SK-N-SH (cell line): ENCODE measurements at regions not wholly inside any gene's neighbourhood (a gene's known extent, or its start where the extent isn't known, plus 50 kb on each side); places are given as distances from the start of the nearest gene placed in this dataset.

Experiments used
- CTCF ChIA-PET: fragments of 300-600, 350-600 bp; formaldehyde crosslinking; extraction: SDS; loops from one replicate; lab custom pipeline; 2021; lab: Yijun Ruan, JAX
- POLR2A ChIA-PET: fragments of 350-600 bp; sonication (Branson Sonifier 250); formaldehyde crosslinking; extraction: SDS; loops from one replicate; lab custom pipeline; 2020; ENCODE audit warnings: antibody characterized with exemption, inconsistent platforms; lab: Yijun Ruan, JAX
- DNase-seq: peaks from one replicate; pipeline ENCODE4 v3.0.0; 2012
- H2AFZ ChIP-seq: fragments of 200-600 bp; sonication (generic); 2 replicates; pipeline ENCODE4 v1.8.1; 2016; ENCODE audit warnings: antibody characterized with exemption, mild to moderate bottlenecking, low read depth
- H3F3A ChIP-seq: fragments of 200-600 bp; sonication (generic); replicated peaks from 2 replicates; pipeline ENCODE3; 2016; ENCODE audit warnings: antibody characterized with exemption, mild to moderate bottlenecking; ENCODE audit not compliant: insufficient read depth
- H3K27ac ChIP-seq, 2 experiments: fragments of 200-500 bp in 1 of 2; fragments of 200-600 bp in 1 of 2; sonication (Bioruptor generic) in 1 of 2; sonication (generic), shearing (Covaris generic) in 1 of 2; 2 replicates each; pipeline versions ENCODE4 v1.5.1 to v1.6.1; 2014 to 2016; ENCODE audit warnings: low read depth in 2 of 2, inconsistent platforms in 1 of 2, low read length in 1 of 2, mild to moderate bottlenecking in 1 of 2, mixed read lengths in 1 of 2
- H3K27me3 ChIP-seq: fragments of 200-600 bp; sonication (generic), shearing (Covaris generic); 2 replicates; pipeline ENCODE4 v1.6.1; 2016; ENCODE audit warnings: mixed run types; ENCODE audit not compliant: insufficient read depth
- H3K36me3 ChIP-seq, 2 experiments: fragments of 200-500 bp in 1 of 2; fragments of 200-600 bp in 1 of 2; sonication (Bioruptor generic) in 1 of 2; sonication (generic) in 1 of 2; replicated peaks in 1 of 2; 2 replicates each; pipeline versions ENCODE3 to v1.5.1; 2014 to 2016; ENCODE audit warnings: low read length in 1 of 2, mild to moderate bottlenecking in 1 of 2; ENCODE audit not compliant: insufficient read depth in 2 of 2, control insufficient read depth in 1 of 2
- H3K4me1 ChIP-seq, 2 experiments: fragments of 200-500 bp in 1 of 2; fragments of 200-600 bp in 1 of 2; sonication (Bioruptor generic) in 1 of 2; sonication (generic), shearing (Covaris generic) in 1 of 2; 2 replicates each; pipeline versions ENCODE4 v1.5.1 to v1.6.1; 2014 to 2016; ENCODE audit warnings: low read depth in 1 of 2, low read length in 1 of 2, mixed run types in 1 of 2; ENCODE audit not compliant: insufficient read depth in 2 of 2, control insufficient read depth in 1 of 2
- H3K4me2 ChIP-seq: fragments of 200-600 bp; sonication (generic), shearing (Covaris generic); 2 replicates; pipeline ENCODE4 v1.6.1; 2017; ENCODE audit warnings: mixed run types
- H3K4me3 ChIP-seq, 2 experiments: fragments of 200-500 bp in 1 of 2; fragments of 200-600 bp in 1 of 2; sonication (Bioruptor generic) in 1 of 2; sonication (generic), shearing (Covaris generic) in 1 of 2; 2 replicates each; pipeline versions ENCODE4 v1.5.1 to v1.8.1; 2014 to 2016; ENCODE audit warnings: low read depth in 2 of 2, inconsistent platforms in 1 of 2, low read length in 1 of 2, mild to moderate bottlenecking in 1 of 2, mixed read lengths in 1 of 2, moderate library complexity in 1 of 2
- H3K79me2 ChIP-seq: fragments of 200-600 bp; sonication (generic); 2 replicates; pipeline ENCODE4 v1.8.1; 2017; ENCODE audit warnings: mild to moderate bottlenecking; ENCODE audit not compliant: insufficient read depth
- H3K9ac ChIP-seq: fragments of 200-600 bp; sonication (generic); 2 replicates; pipeline ENCODE4 v1.6.1; 2017; ENCODE audit warnings: mixed run types
- H3K9me2 ChIP-seq: fragments of 200-600 bp; sonication (generic); 2 replicates; pipeline ENCODE4 v1.6.1; 2017; ENCODE audit warnings: mixed run types
- H3K9me3 ChIP-seq: fragments of 200-600 bp; sonication (generic); 2 replicates; pipeline ENCODE4 v1.6.1; 2017; ENCODE audit warnings: mixed run types, mild to moderate bottlenecking, moderate library complexity
- H4K20me1 ChIP-seq: fragments of 200-600 bp; sonication (generic); 2 replicates; pipeline ENCODE4 v1.6.1; 2017; ENCODE audit warnings: mild to moderate bottlenecking, mixed run types; ENCODE audit not compliant: insufficient read depth
- ELF1 ChIP-seq: IDR thresholded peaks from 2 replicates; pipeline ENCODE4 v1.4.0; 2012
- EP300 ChIP-seq, 2 experiments: IDR thresholded peaks; 2 replicates each; pipeline versions ENCODE4 v1.4.0 to v1.6.1; 2012; ENCODE audit warnings: borderline replicate concordance in 1 of 2, low read depth in 1 of 2, low read length in 1 of 2
- EZH2phosphoT487 ChIP-seq: fragments of 200-600 bp; sonication (generic); IDR thresholded peaks from 2 replicates; pipeline ENCODE4 v1.6.1; 2017; ENCODE audit warnings: low read depth, mixed run types, mild to moderate bottlenecking, antibody characterized with exemption, moderate library complexity, borderline replicate concordance
- FOSL2 ChIP-seq: IDR thresholded peaks from 2 replicates; pipeline ENCODE4 v1.4.0; 2012; ENCODE audit warnings: low read depth, mild to moderate bottlenecking, moderate library complexity, borderline replicate concordance
- FOXJ3 ChIP-seq: sonication (generic); formaldehyde crosslinking; IDR thresholded peaks from 2 replicates; pipeline ENCODE4 v1.5.1; 2020; ENCODE audit warnings: mild to moderate bottlenecking, missing genetic modification reagents
- GATA2 ChIP-seq: sonication (generic); formaldehyde crosslinking; IDR thresholded peaks from 2 replicates; pipeline ENCODE4 v1.5.0; 2020; ENCODE audit warnings: mild to moderate bottlenecking, missing genetic modification reagents
- JUND ChIP-seq: IDR thresholded peaks from 2 replicates; pipeline ENCODE4 v1.4.0; 2012
- MEF2A ChIP-seq: IDR thresholded peaks from 2 replicates; pipeline ENCODE4 v1.4.0; 2012; ENCODE audit warnings: low read depth, borderline replicate concordance
- POLR2AphosphoS5 ChIP-seq: IDR thresholded peaks from 2 replicates; pipeline ENCODE4 v1.6.1; 2012; ENCODE audit warnings: low read depth, low read length
- RXRA ChIP-seq: IDR thresholded peaks from 2 replicates; pipeline ENCODE4 v1.4.0; 2012; ENCODE audit warnings: low read depth, mild to moderate bottlenecking, borderline replicate concordance
- SMC3 ChIP-seq: IDR thresholded peaks from 2 replicates; pipeline ENCODE4 v1.6.1; 2012; ENCODE audit warnings: low read depth, low read length, improper control_type of control experiment
- TEAD4 ChIP-seq: IDR thresholded peaks from 2 replicates; pipeline ENCODE4 v1.4.0; 2012; ENCODE audit warnings: mild to moderate bottlenecking, borderline replicate concordance; ENCODE audit not compliant: insufficient read depth
- YY1 ChIP-seq: IDR thresholded peaks from 2 replicates; pipeline ENCODE4 v1.4.0; 2012; ENCODE audit warnings: low read depth, mild to moderate bottlenecking
- WGBS: methylation state at CpG from one replicate; pipeline ENCODE4 v1.1.6; 2017; ENCODE audit warnings: low lambda C conversion rate; 5-methylcytosine and 5-hydroxymethylcytosine counted together
- TF ChIP-seq, protein P1 (sequence below): IDR thresholded peaks from 2 replicates; pipeline ENCODE4 v1.6.1; 2012; ENCODE audit warnings: mild to moderate bottlenecking, low read depth, low read length, moderate library complexity
- TF ChIP-seq, protein P2 (sequence below): IDR thresholded peaks from 2 replicates; pipeline ENCODE4 v1.4.0; 2012; ENCODE audit warnings: low read depth, borderline replicate concordance
- TF ChIP-seq, protein P3 (sequence below): IDR thresholded peaks from 2 replicates; pipeline ENCODE4 v1.4.0; 2012; ENCODE audit warnings: low read depth

DNA sequence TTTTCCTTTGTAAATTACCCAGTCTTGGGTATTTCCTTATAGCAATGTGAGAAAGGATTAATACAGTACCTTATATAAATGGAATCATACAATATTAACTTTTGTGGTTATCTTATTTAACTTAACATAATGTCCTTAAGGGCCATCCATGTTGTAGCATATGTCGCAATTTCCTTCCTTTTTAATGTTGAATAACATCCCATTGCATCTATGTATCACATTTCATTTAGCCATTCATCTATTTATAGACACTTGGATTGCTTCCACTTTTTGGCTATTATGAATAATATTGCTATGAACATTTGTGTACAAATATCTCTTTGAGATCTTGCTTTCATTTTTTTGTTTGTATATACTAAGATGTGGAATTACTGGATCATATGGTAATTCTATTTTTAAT, 342.2 kb downstream of the PDCD6IP start (continued):
- TF ChIP-seq EP300 (IDR thresholded peaks at IDR 0.05; ENCODE audit: borderline replicate concordance in 1 of 2, low read depth in 1 of 2, low read length in 1 of 2) (no peak), YY1 (no peak)

DNA sequence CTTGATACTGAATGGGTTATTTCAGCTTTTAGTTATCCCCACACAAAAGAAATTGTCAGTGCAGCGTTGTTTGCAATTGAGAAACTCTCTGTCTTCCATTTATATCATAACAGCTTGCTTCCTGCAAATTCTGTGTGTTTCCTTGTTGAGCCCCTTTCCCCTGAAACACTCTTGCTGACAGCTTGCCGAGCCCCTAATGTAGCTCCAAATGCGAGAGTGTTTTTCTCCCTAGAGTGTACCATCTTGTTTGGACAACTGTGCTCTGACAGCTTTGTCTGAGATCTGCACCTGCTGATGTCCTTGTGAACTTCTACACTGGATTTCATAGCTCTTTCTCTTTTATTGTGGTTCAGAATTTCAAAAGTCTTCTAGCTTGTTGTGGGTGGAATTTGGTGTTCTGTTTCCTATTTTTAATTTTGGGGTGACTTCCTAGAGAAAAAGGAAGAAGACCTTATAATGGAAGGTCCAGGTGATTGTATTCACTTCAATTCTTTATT, 343.5 kb downstream of the PDCD6IP start:
- no peaks in the 10 kb centered on the region for H4K20me1 ChIP-seq
- no peak overlapping the region for H3K9ac ChIP-seq
- no peaks in the 10 kb centered on the region for H3F3A ChIP-seq
- no peak overlapping the region for H3K4me2 ChIP-seq
- ChIA-PET CTCF (no interaction called here), POLR2A (no interaction called here)
- TF ChIP-seq TEAD4 (no peak), EZH2phosphoT487 (no peak), FOSL2 (no peak), FOXJ3 (CRISPR knock-in tag) (no peak), EP300 (IDR thresholded peaks at IDR 0.05; ENCODE audit: borderline replicate concordance in 1 of 2, low read depth in 1 of 2, low read length in 1 of 2) (no peak), SMC3 (no peak), POLR2AphosphoS5 (no peak), GATA2 (no peak), ELF1 (no peak), JUND (no peak), MEF2A (no peak), RXRA (no peak), YY1 (no peak)
- TF ChIP-seq, protein P1, sequence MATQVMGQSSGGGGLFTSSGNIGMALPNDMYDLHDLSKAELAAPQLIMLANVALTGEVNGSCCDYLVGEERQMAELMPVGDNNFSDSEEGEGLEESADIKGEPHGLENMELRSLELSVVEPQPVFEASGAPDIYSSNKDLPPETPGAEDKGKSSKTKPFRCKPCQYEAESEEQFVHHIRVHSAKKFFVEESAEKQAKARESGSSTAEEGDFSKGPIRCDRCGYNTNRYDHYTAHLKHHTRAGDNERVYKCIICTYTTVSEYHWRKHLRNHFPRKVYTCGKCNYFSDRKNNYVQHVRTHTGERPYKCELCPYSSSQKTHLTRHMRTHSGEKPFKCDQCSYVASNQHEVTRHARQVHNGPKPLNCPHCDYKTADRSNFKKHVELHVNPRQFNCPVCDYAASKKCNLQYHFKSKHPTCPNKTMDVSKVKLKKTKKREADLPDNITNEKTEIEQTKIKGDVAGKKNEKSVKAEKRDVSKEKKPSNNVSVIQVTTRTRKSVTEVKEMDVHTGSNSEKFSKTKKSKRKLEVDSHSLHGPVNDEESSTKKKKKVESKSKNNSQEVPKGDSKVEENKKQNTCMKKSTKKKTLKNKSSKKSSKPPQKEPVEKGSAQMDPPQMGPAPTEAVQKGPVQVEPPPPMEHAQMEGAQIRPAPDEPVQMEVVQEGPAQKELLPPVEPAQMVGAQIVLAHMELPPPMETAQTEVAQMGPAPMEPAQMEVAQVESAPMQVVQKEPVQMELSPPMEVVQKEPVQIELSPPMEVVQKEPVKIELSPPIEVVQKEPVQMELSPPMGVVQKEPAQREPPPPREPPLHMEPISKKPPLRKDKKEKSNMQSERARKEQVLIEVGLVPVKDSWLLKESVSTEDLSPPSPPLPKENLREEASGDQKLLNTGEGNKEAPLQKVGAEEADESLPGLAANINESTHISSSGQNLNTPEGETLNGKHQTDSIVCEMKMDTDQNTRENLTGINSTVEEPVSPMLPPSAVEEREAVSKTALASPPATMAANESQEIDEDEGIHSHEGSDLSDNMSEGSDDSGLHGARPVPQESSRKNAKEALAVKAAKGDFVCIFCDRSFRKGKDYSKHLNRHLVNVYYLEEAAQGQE, result no peak
- TF ChIP-seq, protein P2, sequence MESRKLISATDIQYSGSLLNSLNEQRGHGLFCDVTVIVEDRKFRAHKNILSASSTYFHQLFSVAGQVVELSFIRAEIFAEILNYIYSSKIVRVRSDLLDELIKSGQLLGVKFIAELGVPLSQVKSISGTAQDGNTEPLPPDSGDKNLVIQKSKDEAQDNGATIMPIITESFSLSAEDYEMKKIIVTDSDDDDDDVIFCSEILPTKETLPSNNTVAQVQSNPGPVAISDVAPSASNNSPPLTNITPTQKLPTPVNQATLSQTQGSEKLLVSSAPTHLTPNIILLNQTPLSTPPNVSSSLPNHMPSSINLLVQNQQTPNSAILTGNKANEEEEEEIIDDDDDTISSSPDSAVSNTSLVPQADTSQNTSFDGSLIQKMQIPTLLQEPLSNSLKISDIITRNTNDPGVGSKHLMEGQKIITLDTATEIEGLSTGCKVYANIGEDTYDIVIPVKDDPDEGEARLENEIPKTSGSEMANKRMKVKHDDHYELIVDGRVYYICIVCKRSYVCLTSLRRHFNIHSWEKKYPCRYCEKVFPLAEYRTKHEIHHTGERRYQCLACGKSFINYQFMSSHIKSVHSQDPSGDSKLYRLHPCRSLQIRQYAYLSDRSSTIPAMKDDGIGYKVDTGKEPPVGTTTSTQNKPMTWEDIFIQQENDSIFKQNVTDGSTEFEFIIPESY, result no peak
- TF ChIP-seq, protein P3, sequence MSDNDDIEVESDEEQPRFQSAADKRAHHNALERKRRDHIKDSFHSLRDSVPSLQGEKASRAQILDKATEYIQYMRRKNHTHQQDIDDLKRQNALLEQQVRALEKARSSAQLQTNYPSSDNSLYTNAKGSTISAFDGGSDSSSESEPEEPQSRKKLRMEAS, result no peak
- H2AFZ ChIP-seq, result no peak overlapping the region
- no peaks in the 10 kb centered on the region for H3K79me2 ChIP-seq
- no peaks in the 10 kb centered on the region for H3K9me3 ChIP-seq
- H3K27ac ChIP-seq, result no peak overlapping the region
- H3K27me3 ChIP-seq, result no peaks in the 10 kb centered on the region
- no peak overlapping the region for H3K4me3 ChIP-seq
- H3K36me3 ChIP-seq, result no peaks in the 10 kb centered on the region
- 12% methylated on average over 3 of the region's 3 CpGs for WGBS
- DNase-seq, result no peak
- H3K9me2 ChIP-seq, result no peaks in the 10 kb centered on the region
- no peaks in the 10 kb centered on the region for H3K4me1 ChIP-seq
